Inferior parietal cortex (tissue), 1 donor: ENCODE measurements at regions not wholly inside any gene's neighbourhood (a gene's known extent, or its start where the extent isn't known, plus 50 kb on each side); places are given as distances from the start of the nearest gene placed in this dataset.

ENCODE experiments used
- DNase-seq: peaks from one replicate; pipeline ENCODE4 v3.0.0-alpha.2; 2016; ENCODE audit errors: extremely low spot score

DNA sequence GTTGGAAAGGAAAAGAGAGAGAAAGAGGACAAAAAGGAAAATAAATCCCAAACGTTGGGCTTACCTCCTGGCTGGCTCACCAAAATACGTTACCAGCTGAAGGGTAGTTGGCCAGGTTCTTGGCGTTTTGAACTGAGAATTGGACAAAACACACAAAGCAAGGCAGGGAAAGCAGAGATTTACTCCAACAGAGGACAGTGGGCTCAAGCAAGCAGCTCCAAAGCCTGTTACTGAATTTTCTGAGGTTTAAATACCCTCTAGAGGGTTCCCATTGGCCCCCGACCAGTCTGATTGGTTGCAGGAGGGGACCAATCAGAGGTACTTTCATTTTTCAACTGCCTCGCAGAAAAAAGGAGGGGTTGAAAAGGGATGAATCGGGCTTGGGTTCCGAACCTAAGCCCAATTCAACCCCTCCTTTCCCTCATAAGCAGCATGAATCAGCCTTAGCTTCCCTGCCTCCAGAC lies 55.6 kb upstream of the ALOX12 start:
- DNase-seq, result no peak

- DNase-seq, result no peak
Observed at GRCh38 chr17:6941989-6942388, 53.9 kb upstream of the ALOX12 start.

- DNase-seq, result no peak
Observed at GRCh38 chr17:6943406-6943805, 52.4 kb upstream of the ALOX12 start.
